ENCODE measurements at regions not wholly inside any gene's neighbourhood (a gene's known extent, or its start where the extent isn't known, plus 50 kb on each side); places are given as distances from the start of the nearest gene placed in this dataset.

DNA sequence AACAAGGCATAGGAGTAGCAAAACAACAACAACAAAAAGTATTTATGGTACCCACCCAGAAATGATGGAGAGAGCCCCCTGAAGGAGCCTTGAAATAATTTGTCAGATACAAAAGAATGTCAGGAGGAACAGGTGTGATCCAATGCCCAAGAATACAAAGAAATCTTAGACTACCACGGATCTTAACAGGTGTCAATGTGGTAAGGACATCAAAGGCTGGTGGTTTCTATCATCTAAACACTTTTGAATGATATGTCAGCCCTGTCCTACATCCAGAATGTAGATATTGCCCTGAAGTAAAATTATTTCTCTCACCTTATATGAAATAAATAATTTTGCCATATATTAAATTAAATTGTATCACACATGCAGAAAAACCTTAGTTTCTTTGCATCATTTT is 386.4 kb upstream of the ANO5 start:
- Histone ChIP-seq H3K4me1 (no peaks in the 10 kb centered on the region), H3K4me3 (no peak overlapping the region), H3K27ac (no peak overlapping the region), H3K9me3 (peaks cover 0 to 19% (median 3%) of the 10 kb centered on the region in 12 donors), H3K36me3 (no peaks in the 10 kb centered on the region), H3K27me3 (no peaks in the 10 kb centered on the region)
- WGBS, 4 donors = 37 to 65% (median 57%) methylated on average over 1 of the region's 1 CpG
- TF ChIP-seq CTCF (IDR thresholded peaks at IDR 0.05) = no peak
- no peak for TF ChIP-seq POLR2A (IDR thresholded peaks at IDR 0.05)
- intact Hi-C loops (cut with DNase I) = no loop called here
- ATAC-seq (no peak), DNase-seq (no peak)

DNA sequence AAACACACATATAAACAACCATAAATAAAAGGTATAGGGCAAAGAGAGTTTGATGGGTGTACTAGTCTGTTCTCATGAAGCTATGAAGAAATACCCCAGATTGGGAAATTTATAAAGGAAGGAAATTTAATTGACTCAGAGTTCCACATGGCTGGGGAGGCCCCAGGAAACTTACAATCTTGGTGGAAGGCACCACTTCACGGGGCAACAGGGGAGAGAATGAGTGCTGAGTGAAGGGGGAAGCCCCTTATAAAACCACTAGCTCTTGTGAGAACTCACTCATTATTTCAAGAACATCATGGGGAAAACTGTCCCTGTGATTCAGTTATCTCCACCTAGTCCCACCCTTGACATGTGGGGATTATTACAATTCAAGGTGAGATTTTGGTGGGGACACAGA is 385.9 kb upstream of the ANO5 start:
- no peak for TF ChIP-seq POLR2A (IDR thresholded peaks at IDR 0.05)
- TF ChIP-seq CTCF (IDR thresholded peaks at IDR 0.05) = no peak
- intact Hi-C loops (cut with DNase I) = no loop called here
- no peaks in the 10 kb centered on the region for H3K4me1 ChIP-seq
- no peak overlapping the region for H3K4me3 ChIP-seq
- H3K9me3 ChIP-seq = peaks cover 0 to 19% (median 3%) of the 10 kb centered on the region in 12 donors
- H3K27ac ChIP-seq = no peak overlapping the region
- 50 to 67% (median 60%) methylated on average over 1 of the region's 1 CpG for WGBS, 4 donors
- no peak for ATAC-seq
- H3K36me3 ChIP-seq = no peaks in the 10 kb centered on the region
- no peaks in the 10 kb centered on the region for H3K27me3 ChIP-seq
- DNase-seq = no peak

- TF ChIP-seq CTCF (IDR thresholded peaks at IDR 0.05) = no peak
- no peak for TF ChIP-seq POLR2A (IDR thresholded peaks at IDR 0.05)
- ATAC-seq (no peak), DNase-seq (no peak)
- intact Hi-C loops (cut with DNase I) = no loop called here
- Histone ChIP-seq H3K4me3 (no peak overlapping the region), H3K27ac (no peak overlapping the region), H3K36me3 (no peaks in the 10 kb centered on the region), H3K4me1 (no peaks in the 10 kb centered on the region), H3K27me3 (no peaks in the 10 kb centered on the region), H3K9me3 (peaks cover 0 to 19% (median 3%) of the 10 kb centered on the region in 12 donors)
- WGBS, 4 donors = 41 to 73% (median 70%) methylated on average over 2 of the region's 2 CpGs
Measured at GRCh38 chr11:21807350-21807749, 385.5 kb upstream of the ANO5 start.

- ATAC-seq (no peak), DNase-seq (no peak)
- no peak overlapping the region for H3K27ac ChIP-seq
- H3K36me3 ChIP-seq = no peaks in the 10 kb centered on the region
- intact Hi-C loops (cut with DNase I) = no loop called here
- TF ChIP-seq POLR2A (IDR thresholded peaks at IDR 0.05) (no peak), CTCF (IDR thresholded peaks at IDR 0.05) (no peak)
- no peaks in the 10 kb centered on the region for H3K4me1 ChIP-seq
- WGBS, 4 donors = 62 to 67% (median 63%) methylated on average over 7 of the region's 7 CpGs
- H3K27me3 ChIP-seq = no peaks in the 10 kb centered on the region
- H3K9me3 ChIP-seq = peaks cover 0 to under 1% (median 0%) of the 10 kb centered on the region in 12 donors
- H3K4me3 ChIP-seq = no peak overlapping the region
Measured at GRCh38 chr11:21810650-21811049, 382.2 kb upstream of the ANO5 start.

Data from heart left ventricle (tissue), 16 donors.